Neural cell (in vitro differentiated cells): ENCODE measurements at regions not wholly inside any gene's neighbourhood (a gene's known extent, or its start where the extent isn't known, plus 50 kb on each side); places are given as distances from the start of the nearest gene placed in this dataset.

Experiments used
- H2AFZ ChIP-seq: fragments of 200-600, 300-800 bp; sonication (generic), shearing (Covaris generic); 2 replicates; pipeline ENCODE4 v1.6.0; 2014; ENCODE audit warnings: low read depth, mild to moderate bottlenecking, antibody characterized with exemption, low read length, moderate library complexity
- H3F3A ChIP-seq: fragments of 200-600 bp; shearing (Covaris generic); 2 replicates; pipeline ENCODE4 v1.6.1; 2016; ENCODE audit warnings: mild to moderate bottlenecking, moderate library complexity, mixed read lengths, antibody characterized with exemption, low read length; ENCODE audit not compliant: insufficient read depth, poor library complexity, severe bottlenecking
- H3K27ac ChIP-seq: fragments of 200-600, 300-800 bp; sonication (generic), shearing (Covaris generic); 2 replicates; pipeline ENCODE4 v1.5.1; 2014; ENCODE audit warnings: mild to moderate bottlenecking, low read length, moderate library complexity
- H3K27me3 ChIP-seq: fragments of 300-800, 200-600 bp; sonication (generic), shearing (Covaris generic); 2 replicates; pipeline ENCODE4 v1.6.0; 2014; ENCODE audit warnings: mild to moderate bottlenecking, low read depth, low read length, moderate library complexity; ENCODE audit not compliant: insufficient read depth
- H3K36me3 ChIP-seq: fragments of 300-800, 200-600 bp; sonication (generic), shearing (Covaris generic); 2 replicates; pipeline ENCODE4 v1.5.1; 2014; ENCODE audit warnings: mild to moderate bottlenecking, antibody characterized with exemption, low read length, moderate library complexity; ENCODE audit not compliant: insufficient read depth
- H3K4me2 ChIP-seq: fragments of 300-800, 200-600 bp; sonication (generic), shearing (Covaris generic); 2 replicates; pipeline ENCODE4 v1.6.0; 2014; ENCODE audit warnings: mild to moderate bottlenecking, low read length
- H3K4me3 ChIP-seq: fragments of 300-800, 200-600 bp; sonication (generic), shearing (Covaris generic); 2 replicates; pipeline ENCODE4 v1.5.1; 2014; ENCODE audit warnings: mild to moderate bottlenecking, low read length, moderate library complexity
- H3K79me2 ChIP-seq: fragments of 200-600 bp; shearing (Covaris generic); replicated peaks from 2 replicates; pipeline ENCODE4 v1.6.0; 2014; ENCODE audit warnings: mild to moderate bottlenecking, low read length, moderate library complexity; ENCODE audit not compliant: insufficient read depth
- H3K9ac ChIP-seq: fragments of 300-800, 200-600 bp; sonication (generic), shearing (Covaris generic); 2 replicates; pipeline ENCODE4 v1.6.1; 2016; ENCODE audit warnings: mild to moderate bottlenecking, low read length, mixed read lengths
- H3K9me2 ChIP-seq: fragments of 200-600 bp; shearing (Covaris generic); 2 replicates; pipeline ENCODE4 v1.6.1; 2016; ENCODE audit warnings: mild to moderate bottlenecking, low read length, mixed read lengths; ENCODE audit not compliant: insufficient read depth
- H3K9me3 ChIP-seq: fragments of 200-600, 300-800 bp; sonication (generic), shearing (Covaris generic); 2 replicates; pipeline ENCODE4 v1.6.1; 2016; ENCODE audit warnings: mild to moderate bottlenecking, mixed run types, low read length, moderate library complexity, mixed read lengths
- H4K20me1 ChIP-seq: fragments of 200-600 bp; shearing (Covaris generic); 2 replicates; pipeline ENCODE4 v1.6.1; 2016; ENCODE audit warnings: mild to moderate bottlenecking, mixed run types; ENCODE audit not compliant: insufficient read depth
- EZH2 ChIP-seq: fragments of 200-600, 300-800 bp; shearing (Covaris generic), sonication (generic); IDR thresholded peaks from 2 replicates; pipeline ENCODE4 v1.6.1; 2014; ENCODE audit warnings: antibody characterized with exemption, low read length, borderline replicate concordance, mild to moderate bottlenecking; ENCODE audit not compliant: insufficient read depth, poor library complexity, severe bottlenecking
- MXI1 ChIP-seq: fragments of 450-650 bp; conservative IDR thresholded peaks from 2 replicates; pipeline ENCODE4 v1.6.1; 2014; ENCODE audit warnings: antibody characterized with exemption, mild to moderate bottlenecking; ENCODE audit not compliant: poor library complexity, severe bottlenecking
- POLR2AphosphoS5 ChIP-seq: IDR thresholded peaks from 2 replicates; pipeline ENCODE4 v1.6.1; 2012
- RAD21 ChIP-seq: fragments of 450-650 bp; conservative IDR thresholded peaks from 2 replicates; pipeline ENCODE4 v1.6.1; 2014; ENCODE audit warnings: antibody characterized with exemption, mild to moderate bottlenecking, moderate library complexity
- SMC3 ChIP-seq: fragments of 450-650 bp; conservative IDR thresholded peaks from 2 replicates; pipeline ENCODE4 v1.6.1; 2014; ENCODE audit warnings: antibody characterized with exemption, mild to moderate bottlenecking, moderate library complexity; ENCODE audit not compliant: poor library complexity
- TAF1 ChIP-seq: IDR thresholded peaks from 2 replicates; pipeline ENCODE4 v1.6.1; 2012; ENCODE audit warnings: low read depth
- TF ChIP-seq, protein P1 (sequence below): fragments of 450-650 bp; IDR thresholded peaks from 2 replicates; pipeline ENCODE4 v1.5.1; 2014; ENCODE audit warnings: antibody characterized with exemption, mild to moderate bottlenecking, moderate library complexity; ENCODE audit not compliant: poor library complexity, severe bottlenecking
- TF ChIP-seq, protein P2 (sequence below): IDR thresholded peaks from 2 replicates; pipeline ENCODE4 v1.6.1; 2012; ENCODE audit warnings: borderline replicate concordance

DNA sequence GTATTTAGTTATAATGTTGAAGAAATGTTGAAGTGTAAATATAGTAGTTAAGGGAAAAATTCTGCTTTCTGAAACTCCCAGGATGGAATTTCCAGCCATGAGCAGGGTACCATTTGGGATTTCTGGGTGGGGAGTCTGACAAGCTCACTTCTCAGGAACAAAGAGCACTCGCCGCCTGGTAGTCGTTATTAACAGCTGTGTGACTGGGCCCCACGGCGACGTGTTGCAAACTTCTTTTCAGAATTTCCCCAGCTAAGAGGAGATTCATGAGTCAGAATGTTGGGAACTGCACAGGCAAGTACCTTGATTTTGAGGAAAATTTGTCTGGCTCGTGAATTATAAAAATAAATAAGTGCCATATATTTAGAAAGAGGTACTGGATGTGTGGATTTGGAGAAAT, 103.7 kb downstream of the LACC1 start:
- H3K4me3 ChIP-seq, result no peak overlapping the region
- H3K4me2 ChIP-seq, result no peak overlapping the region
- no peaks in the 10 kb centered on the region for H3K79me2 ChIP-seq
- H3F3A ChIP-seq, result no peaks in the 10 kb centered on the region
- TF ChIP-seq TAF1 (no peak), POLR2AphosphoS5 (no peak), SMC3 (no peak)
- TF ChIP-seq, protein P1, sequence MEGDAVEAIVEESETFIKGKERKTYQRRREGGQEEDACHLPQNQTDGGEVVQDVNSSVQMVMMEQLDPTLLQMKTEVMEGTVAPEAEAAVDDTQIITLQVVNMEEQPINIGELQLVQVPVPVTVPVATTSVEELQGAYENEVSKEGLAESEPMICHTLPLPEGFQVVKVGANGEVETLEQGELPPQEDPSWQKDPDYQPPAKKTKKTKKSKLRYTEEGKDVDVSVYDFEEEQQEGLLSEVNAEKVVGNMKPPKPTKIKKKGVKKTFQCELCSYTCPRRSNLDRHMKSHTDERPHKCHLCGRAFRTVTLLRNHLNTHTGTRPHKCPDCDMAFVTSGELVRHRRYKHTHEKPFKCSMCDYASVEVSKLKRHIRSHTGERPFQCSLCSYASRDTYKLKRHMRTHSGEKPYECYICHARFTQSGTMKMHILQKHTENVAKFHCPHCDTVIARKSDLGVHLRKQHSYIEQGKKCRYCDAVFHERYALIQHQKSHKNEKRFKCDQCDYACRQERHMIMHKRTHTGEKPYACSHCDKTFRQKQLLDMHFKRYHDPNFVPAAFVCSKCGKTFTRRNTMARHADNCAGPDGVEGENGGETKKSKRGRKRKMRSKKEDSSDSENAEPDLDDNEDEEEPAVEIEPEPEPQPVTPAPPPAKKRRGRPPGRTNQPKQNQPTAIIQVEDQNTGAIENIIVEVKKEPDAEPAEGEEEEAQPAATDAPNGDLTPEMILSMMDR, result no peak
- no peaks in the 10 kb centered on the region for H3K9me2 ChIP-seq
- no peak overlapping the region for H3K27ac ChIP-seq
- no peaks in the 10 kb centered on the region for H3K9me3 ChIP-seq
- H3K36me3 ChIP-seq, result no peaks in the 10 kb centered on the region
- H4K20me1 ChIP-seq, result no peaks in the 10 kb centered on the region
- H2AFZ ChIP-seq, result no peak overlapping the region
- no peaks in the 10 kb centered on the region for H3K27me3 ChIP-seq
- no peak overlapping the region for H3K9ac ChIP-seq

DNA sequence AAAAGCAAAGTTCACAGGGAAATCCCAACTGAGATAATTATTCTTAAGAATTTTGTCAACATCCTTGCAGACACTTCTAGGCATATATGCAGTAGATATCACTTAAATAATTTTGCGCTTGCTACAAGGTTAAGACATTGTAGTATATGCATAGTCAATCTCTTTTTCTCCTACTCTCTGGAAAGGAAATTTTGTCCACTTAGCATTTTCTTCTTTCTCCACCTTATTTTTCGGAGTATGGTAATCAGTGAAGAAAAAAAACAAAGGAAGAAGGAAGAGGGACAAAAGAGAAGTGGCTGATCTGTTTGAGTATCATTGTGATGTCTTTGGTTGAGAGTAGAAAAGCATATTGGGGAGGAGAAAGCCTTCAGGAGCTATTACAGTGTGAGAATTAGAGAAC, 104.6 kb downstream of the LACC1 start:
- no peaks in the 10 kb centered on the region for H3K9me3 ChIP-seq
- no peaks in the 10 kb centered on the region for H3F3A ChIP-seq
- TF ChIP-seq EZH2 (no peak), MXI1 (no peak)
- TF ChIP-seq, protein P1, result no peak
- no peak overlapping the region for H3K27ac ChIP-seq
- no peaks in the 10 kb centered on the region for H3K27me3 ChIP-seq
- H3K4me3 ChIP-seq, result no peak overlapping the region
- no peak overlapping the region for H3K9ac ChIP-seq
- no peak overlapping the region for H3K4me2 ChIP-seq
- H3K36me3 ChIP-seq, result no peaks in the 10 kb centered on the region
- H3K9me2 ChIP-seq, result no peaks in the 10 kb centered on the region
- no peaks in the 10 kb centered on the region for H4K20me1 ChIP-seq
- H2AFZ ChIP-seq, result no peak overlapping the region
- no peaks in the 10 kb centered on the region for H3K79me2 ChIP-seq

DNA sequence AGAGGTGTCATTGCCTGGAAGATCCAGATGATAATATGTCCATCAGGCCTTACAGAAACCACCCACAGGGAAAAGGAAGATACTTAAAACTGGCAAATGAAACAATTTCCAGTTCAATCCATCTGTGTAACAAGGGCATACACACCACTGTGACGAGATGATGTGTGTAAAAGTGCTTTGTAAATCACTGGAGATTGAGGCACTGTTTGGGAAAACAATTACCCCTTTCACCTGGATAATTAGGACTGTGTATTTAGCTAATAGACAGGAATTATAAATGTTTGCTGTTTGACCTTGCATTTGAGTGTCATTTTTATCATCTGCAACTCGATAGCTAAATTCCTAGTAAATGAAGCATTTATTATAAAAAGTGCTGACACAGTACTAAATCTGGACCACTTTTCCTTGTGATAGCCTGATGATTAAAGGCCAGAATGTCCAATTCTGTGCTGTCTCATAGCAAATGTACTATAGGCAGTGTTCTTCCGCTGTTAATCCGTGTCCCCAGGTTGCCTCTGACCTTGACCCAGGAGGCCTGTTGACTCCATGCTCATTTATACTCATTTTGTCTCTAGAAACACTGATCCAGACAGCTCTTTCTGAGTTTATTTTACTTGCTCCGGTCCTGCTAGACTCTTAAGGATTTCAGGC, 105.8 kb downstream of the LACC1 start:
- no peaks in the 10 kb centered on the region for H3K9me3 ChIP-seq
- H3K9ac ChIP-seq, result no peak overlapping the region
- no peak overlapping the region for H2AFZ ChIP-seq
- no peak overlapping the region for H3K4me3 ChIP-seq
- H3K36me3 ChIP-seq, result no peaks in the 10 kb centered on the region
- H3K9me2 ChIP-seq, result no peaks in the 10 kb centered on the region
- H3K27me3 ChIP-seq, result no peaks in the 10 kb centered on the region
- peak overlapping the region; percentile 36 for H3K27ac ChIP-seq
- no peaks in the 10 kb centered on the region for H4K20me1 ChIP-seq
- peak overlapping the region; percentile 16 for H3K4me2 ChIP-seq
- TF ChIP-seq POLR2AphosphoS5 (peak; percentile 36), TAF1 (no peak), SMC3 (no peak), RAD21 (no peak), MXI1 (no peak), EZH2 (no peak)
- TF ChIP-seq, protein P2, sequence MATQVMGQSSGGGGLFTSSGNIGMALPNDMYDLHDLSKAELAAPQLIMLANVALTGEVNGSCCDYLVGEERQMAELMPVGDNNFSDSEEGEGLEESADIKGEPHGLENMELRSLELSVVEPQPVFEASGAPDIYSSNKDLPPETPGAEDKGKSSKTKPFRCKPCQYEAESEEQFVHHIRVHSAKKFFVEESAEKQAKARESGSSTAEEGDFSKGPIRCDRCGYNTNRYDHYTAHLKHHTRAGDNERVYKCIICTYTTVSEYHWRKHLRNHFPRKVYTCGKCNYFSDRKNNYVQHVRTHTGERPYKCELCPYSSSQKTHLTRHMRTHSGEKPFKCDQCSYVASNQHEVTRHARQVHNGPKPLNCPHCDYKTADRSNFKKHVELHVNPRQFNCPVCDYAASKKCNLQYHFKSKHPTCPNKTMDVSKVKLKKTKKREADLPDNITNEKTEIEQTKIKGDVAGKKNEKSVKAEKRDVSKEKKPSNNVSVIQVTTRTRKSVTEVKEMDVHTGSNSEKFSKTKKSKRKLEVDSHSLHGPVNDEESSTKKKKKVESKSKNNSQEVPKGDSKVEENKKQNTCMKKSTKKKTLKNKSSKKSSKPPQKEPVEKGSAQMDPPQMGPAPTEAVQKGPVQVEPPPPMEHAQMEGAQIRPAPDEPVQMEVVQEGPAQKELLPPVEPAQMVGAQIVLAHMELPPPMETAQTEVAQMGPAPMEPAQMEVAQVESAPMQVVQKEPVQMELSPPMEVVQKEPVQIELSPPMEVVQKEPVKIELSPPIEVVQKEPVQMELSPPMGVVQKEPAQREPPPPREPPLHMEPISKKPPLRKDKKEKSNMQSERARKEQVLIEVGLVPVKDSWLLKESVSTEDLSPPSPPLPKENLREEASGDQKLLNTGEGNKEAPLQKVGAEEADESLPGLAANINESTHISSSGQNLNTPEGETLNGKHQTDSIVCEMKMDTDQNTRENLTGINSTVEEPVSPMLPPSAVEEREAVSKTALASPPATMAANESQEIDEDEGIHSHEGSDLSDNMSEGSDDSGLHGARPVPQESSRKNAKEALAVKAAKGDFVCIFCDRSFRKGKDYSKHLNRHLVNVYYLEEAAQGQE, result peak; percentile 23
- TF ChIP-seq, protein P1, result no peak
- H3F3A ChIP-seq, result no peaks in the 10 kb centered on the region
- no peaks in the 10 kb centered on the region for H3K79me2 ChIP-seq
